Smooth muscle cell (in vitro differentiated cells): ENCODE measurements at regions not wholly inside any gene's neighbourhood (a gene's known extent, or its start where the extent isn't known, plus 50 kb on each side); places are given as distances from the start of the nearest gene placed in this dataset.

Experiments used
- DNase-seq: peaks from one replicate; lab custom pipeline; 2025; ENCODE audit not compliant: unreplicated experiment; lab: John Stamatoyannopoulos, UW
- H2AFZ ChIP-seq: fragments of 200-600 bp; sonication (generic); 2 replicates; pipeline ENCODE4 v1.6.0; 2016; ENCODE audit warnings: antibody characterized with exemption, low read depth, mild to moderate bottlenecking
- H3F3A ChIP-seq: fragments of 200-600 bp; sonication (generic); 2 replicates; pipeline ENCODE4 v1.6.0; 2017; ENCODE audit warnings: antibody characterized with exemption, low read depth
- H3K27ac ChIP-seq: fragments of 200-600 bp; sonication (generic); 2 replicates; pipeline ENCODE4 v1.5.1; 2016; ENCODE audit warnings: low read depth, mild to moderate bottlenecking
- H3K27me3 ChIP-seq: fragments of 200-600 bp; sonication (generic); 2 replicates; pipeline ENCODE4 v1.6.1; 2016; ENCODE audit warnings: low read depth, mild to moderate bottlenecking
- H3K36me3 ChIP-seq: fragments of 200-600 bp; sonication (generic); 2 replicates; pipeline ENCODE4 v1.5.1; 2016; ENCODE audit warnings: low read depth
- H3K4me1 ChIP-seq: fragments of 200-600 bp; sonication (generic); 2 replicates; pipeline ENCODE4 v1.5.1; 2016; ENCODE audit warnings: low read depth
- H3K4me2 ChIP-seq: fragments of 200-600 bp; sonication (generic); 2 replicates; pipeline ENCODE4 v1.6.0; 2016; ENCODE audit warnings: mild to moderate bottlenecking
- H3K4me3 ChIP-seq: fragments of 200-600 bp; sonication (generic); 2 replicates; pipeline ENCODE4 v1.5.1; 2016; ENCODE audit warnings: mild to moderate bottlenecking
- H3K79me2 ChIP-seq: fragments of 200-600 bp; sonication (generic); 2 replicates; pipeline ENCODE4 v1.6.0; 2016; ENCODE audit warnings: low read depth, mild to moderate bottlenecking
- H3K9ac ChIP-seq: fragments of 200-600 bp; sonication (generic); 2 replicates; pipeline ENCODE4 v1.6.0; 2016; ENCODE audit warnings: low read depth
- H3K9me3 ChIP-seq: fragments of 200-600 bp; sonication (generic); replicated peaks from 2 replicates; pipeline ENCODE4 v1.5.1; 2016; ENCODE audit warnings: low read depth
- H4K20me1 ChIP-seq: fragments of 200-600 bp; sonication (generic); 2 replicates; pipeline ENCODE4 v1.6.0; 2016; ENCODE audit warnings: low read depth
- WGBS: methylation state at CpG from one replicate; pipeline ENCODE4 v1.1.7; 2016; ENCODE audit warnings: low lambda C conversion rate; 5-methylcytosine and 5-hydroxymethylcytosine counted together
- TF ChIP-seq, protein P1 (sequence below): fragments of 200-600 bp; sonication (generic); IDR thresholded peaks from 2 replicates; pipeline ENCODE4 v1.5.1; 2017; ENCODE audit warnings: borderline replicate concordance, mild to moderate bottlenecking, antibody characterized with exemption; ENCODE audit not compliant: insufficient read depth, poor library complexity, severe bottlenecking

DNA sequence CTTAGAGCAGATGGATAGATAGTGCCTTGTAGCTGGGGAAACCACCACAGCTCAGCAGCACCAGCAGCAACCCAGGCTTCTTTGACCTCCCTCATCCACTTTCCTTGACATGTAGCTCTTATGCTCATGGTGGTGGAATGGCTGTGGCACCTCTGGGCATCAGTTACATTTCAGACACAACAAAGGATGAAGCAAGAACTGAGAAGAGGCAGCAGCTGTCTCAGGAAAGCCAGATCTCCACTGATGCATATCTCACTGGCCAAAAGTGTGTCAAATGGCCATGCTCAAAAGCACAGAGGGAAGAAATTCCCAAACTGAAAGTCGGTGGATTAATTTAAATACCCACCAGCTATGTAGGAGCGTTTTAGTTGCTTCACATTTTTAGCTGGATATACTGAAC, 671.4 kb upstream of the SALL1 start:
- Histone ChIP-seq H4K20me1 (no peaks in the 10 kb centered on the region), H3K36me3 (no peaks in the 10 kb centered on the region), H3K27me3 (no peaks in the 10 kb centered on the region), H3K4me1 (peaks cover 4% of the 10 kb centered on the region), H3K9ac (no peak overlapping the region), H3K4me2 (no peak overlapping the region), H2AFZ (no peak overlapping the region), H3K9me3 (no peaks in the 10 kb centered on the region), H3K27ac (no peak overlapping the region), H3F3A (no peaks in the 10 kb centered on the region), H3K79me2 (no peaks in the 10 kb centered on the region), H3K4me3 (no peak overlapping the region)
- 49% methylated on average over 2 of the region's 2 CpGs for WGBS
- no peak for DNase-seq
- TF ChIP-seq, protein P1, sequence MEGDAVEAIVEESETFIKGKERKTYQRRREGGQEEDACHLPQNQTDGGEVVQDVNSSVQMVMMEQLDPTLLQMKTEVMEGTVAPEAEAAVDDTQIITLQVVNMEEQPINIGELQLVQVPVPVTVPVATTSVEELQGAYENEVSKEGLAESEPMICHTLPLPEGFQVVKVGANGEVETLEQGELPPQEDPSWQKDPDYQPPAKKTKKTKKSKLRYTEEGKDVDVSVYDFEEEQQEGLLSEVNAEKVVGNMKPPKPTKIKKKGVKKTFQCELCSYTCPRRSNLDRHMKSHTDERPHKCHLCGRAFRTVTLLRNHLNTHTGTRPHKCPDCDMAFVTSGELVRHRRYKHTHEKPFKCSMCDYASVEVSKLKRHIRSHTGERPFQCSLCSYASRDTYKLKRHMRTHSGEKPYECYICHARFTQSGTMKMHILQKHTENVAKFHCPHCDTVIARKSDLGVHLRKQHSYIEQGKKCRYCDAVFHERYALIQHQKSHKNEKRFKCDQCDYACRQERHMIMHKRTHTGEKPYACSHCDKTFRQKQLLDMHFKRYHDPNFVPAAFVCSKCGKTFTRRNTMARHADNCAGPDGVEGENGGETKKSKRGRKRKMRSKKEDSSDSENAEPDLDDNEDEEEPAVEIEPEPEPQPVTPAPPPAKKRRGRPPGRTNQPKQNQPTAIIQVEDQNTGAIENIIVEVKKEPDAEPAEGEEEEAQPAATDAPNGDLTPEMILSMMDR, result no peak

DNA sequence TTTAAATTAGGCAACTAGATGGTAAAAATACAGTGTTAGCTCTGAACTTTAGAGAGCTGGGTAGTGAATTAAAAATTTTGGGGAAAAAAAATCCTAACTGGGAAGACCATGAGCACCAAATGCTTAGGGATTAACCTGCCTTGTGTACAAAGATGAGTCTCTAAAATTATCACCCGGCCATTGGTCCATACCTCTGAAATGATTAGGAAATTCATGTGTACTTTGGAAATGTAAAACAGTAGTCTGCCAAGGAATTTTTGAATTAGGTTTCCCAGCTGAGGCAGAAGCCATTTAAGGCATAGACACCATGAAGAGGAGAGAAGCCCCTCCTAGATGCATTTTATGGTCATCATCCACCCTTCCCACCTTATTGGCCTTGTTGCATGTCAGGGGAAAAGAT, 670.5 kb upstream of the SALL1 start:
- no peaks in the 10 kb centered on the region for H3K36me3 ChIP-seq
- H3K27ac ChIP-seq, result no peak overlapping the region
- peaks cover 4% of the 10 kb centered on the region for H3K4me1 ChIP-seq
- H3K4me2 ChIP-seq, result no peak overlapping the region
- 96% methylated on average over 1 of the region's 1 CpG for WGBS
- H3K9ac ChIP-seq, result no peak overlapping the region
- H2AFZ ChIP-seq, result no peak overlapping the region
- no peaks in the 10 kb centered on the region for H3K79me2 ChIP-seq
- no peak for DNase-seq
- no peaks in the 10 kb centered on the region for H4K20me1 ChIP-seq
- no peaks in the 10 kb centered on the region for H3F3A ChIP-seq
- H3K27me3 ChIP-seq, result no peaks in the 10 kb centered on the region
- H3K9me3 ChIP-seq, result no peaks in the 10 kb centered on the region
- H3K4me3 ChIP-seq, result no peak overlapping the region
- TF ChIP-seq, protein P1, result no peak

DNA sequence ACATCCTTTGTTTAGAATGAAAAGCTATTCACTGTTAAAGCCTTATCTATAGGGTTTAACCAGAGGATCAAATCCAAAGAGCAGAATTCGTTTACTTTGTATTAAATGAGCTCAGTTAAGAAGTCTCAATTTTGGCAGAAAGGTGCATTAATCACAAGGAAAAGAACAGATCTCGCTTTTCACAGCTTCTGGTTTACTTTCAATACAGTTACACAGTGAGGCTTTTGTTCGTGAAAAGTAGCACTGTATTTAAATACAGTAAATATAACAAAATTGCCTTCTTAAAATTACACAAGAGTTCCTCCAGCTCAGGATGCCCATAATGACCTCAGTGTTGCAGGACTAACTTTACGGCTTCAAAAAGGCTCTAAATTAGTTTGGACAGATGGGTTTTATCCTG, 669.1 kb upstream of the SALL1 start:
- 65% methylated on average over 4 of the region's 4 CpGs for WGBS
- H3K79me2 ChIP-seq, result no peaks in the 10 kb centered on the region
- H3K27ac ChIP-seq, result no peak overlapping the region
- H3K4me2 ChIP-seq, result no peak overlapping the region
- H3K27me3 ChIP-seq, result no peaks in the 10 kb centered on the region
- no peaks in the 10 kb centered on the region for H3K36me3 ChIP-seq
- no peaks in the 10 kb centered on the region for H3F3A ChIP-seq
- no peaks in the 10 kb centered on the region for H4K20me1 ChIP-seq
- no peaks in the 10 kb centered on the region for H3K9me3 ChIP-seq
- TF ChIP-seq, protein P1, result no peak
- H2AFZ ChIP-seq, result no peak overlapping the region
- no peak overlapping the region for H3K4me3 ChIP-seq
- DNase-seq, result no peak
- H3K9ac ChIP-seq, result no peak overlapping the region
- H3K4me1 ChIP-seq, result peaks cover 4% of the 10 kb centered on the region

DNA sequence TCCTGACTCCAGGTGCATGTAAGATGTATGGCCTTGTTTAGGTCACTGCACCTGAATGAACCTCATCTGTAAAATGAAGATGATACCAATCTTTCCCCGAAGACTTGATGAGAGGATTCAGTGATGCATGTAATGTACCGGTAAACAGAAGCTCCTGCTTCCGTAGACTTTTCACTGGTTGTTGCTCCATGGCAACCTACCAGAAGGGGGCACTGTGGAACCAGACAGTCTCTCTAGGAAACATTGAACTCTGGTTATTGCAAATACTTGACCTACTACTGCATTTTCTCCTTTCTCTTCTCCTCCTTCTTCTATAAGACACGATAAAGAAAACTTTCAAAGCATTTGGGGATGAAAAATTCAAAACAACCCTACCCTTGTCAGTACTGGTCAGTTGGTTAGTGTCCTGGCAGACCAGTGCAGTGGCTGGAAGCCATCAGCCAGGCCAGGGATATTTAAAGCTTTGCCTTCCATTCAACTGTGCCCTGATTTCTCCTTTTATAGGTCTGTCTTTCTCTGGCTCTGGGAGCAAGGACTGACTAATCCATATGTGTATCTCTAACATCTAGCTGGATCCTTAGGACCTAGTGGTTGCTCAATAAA, 667.4 kb upstream of the SALL1 start:
- Histone ChIP-seq H2AFZ (no peak overlapping the region), H3K36me3 (no peaks in the 10 kb centered on the region), H3K4me2 (no peak overlapping the region), H3K9ac (no peak overlapping the region), H3K9me3 (no peaks in the 10 kb centered on the region), H3K27me3 (no peaks in the 10 kb centered on the region), H3F3A (no peaks in the 10 kb centered on the region), H3K4me3 (no peak overlapping the region), H3K79me2 (no peaks in the 10 kb centered on the region), H3K4me1 (peaks cover 4% of the 10 kb centered on the region), H3K27ac (no peak overlapping the region), H4K20me1 (no peaks in the 10 kb centered on the region)
- WGBS, result 48% methylated on average over 4 of the region's 4 CpGs
- TF ChIP-seq, protein P1, result peak; percentile 41
- DNase-seq, result no peak
